ENCODE measurements at regions not wholly inside any gene's neighbourhood (a gene's known extent, or its start where the extent isn't known, plus 50 kb on each side); places are given as distances from the start of the nearest gene placed in this dataset.

DNA sequence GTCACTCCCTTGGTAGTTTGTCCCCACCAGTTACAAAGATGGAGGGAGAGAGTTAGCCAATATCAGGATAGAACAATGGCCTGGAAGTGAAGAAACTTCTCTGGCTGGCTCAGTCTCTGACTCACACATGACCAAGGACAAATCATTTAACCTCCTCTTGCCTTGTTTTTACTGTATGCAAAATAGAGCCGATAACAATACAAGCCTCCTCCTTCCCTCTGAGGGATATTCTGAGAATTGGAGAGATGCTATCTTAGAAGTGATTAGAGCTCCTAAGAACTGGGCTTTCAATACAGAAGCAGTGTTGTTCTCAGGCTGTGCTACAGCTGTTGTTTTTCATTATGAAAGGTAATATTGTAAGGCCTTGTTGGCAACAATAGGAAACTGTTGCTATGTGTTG is 87.7 kb upstream of the EGR2 start:
- Histone ChIP-seq H3K36me3 (no peaks in the 10 kb centered on the region), H3K27me3 (no peaks in the 10 kb centered on the region), H3K4me3 (no peak overlapping the region), H3K4me1 (no peaks in the 10 kb centered on the region), H3K9me3 (no peaks in the 10 kb centered on the region), H3K27ac (no peak overlapping the region)
- no peak for DNase-seq
- intact Hi-C loops (cut with DNase I; ENCODE audit: low total_unique reads): no loop called here
- TF ChIP-seq POLR2A (IDR thresholded peaks at IDR 0.05): no peak
- TF ChIP-seq, protein P1, sequence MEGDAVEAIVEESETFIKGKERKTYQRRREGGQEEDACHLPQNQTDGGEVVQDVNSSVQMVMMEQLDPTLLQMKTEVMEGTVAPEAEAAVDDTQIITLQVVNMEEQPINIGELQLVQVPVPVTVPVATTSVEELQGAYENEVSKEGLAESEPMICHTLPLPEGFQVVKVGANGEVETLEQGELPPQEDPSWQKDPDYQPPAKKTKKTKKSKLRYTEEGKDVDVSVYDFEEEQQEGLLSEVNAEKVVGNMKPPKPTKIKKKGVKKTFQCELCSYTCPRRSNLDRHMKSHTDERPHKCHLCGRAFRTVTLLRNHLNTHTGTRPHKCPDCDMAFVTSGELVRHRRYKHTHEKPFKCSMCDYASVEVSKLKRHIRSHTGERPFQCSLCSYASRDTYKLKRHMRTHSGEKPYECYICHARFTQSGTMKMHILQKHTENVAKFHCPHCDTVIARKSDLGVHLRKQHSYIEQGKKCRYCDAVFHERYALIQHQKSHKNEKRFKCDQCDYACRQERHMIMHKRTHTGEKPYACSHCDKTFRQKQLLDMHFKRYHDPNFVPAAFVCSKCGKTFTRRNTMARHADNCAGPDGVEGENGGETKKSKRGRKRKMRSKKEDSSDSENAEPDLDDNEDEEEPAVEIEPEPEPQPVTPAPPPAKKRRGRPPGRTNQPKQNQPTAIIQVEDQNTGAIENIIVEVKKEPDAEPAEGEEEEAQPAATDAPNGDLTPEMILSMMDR (IDR thresholded peaks at IDR 0.05): no peak

DNA sequence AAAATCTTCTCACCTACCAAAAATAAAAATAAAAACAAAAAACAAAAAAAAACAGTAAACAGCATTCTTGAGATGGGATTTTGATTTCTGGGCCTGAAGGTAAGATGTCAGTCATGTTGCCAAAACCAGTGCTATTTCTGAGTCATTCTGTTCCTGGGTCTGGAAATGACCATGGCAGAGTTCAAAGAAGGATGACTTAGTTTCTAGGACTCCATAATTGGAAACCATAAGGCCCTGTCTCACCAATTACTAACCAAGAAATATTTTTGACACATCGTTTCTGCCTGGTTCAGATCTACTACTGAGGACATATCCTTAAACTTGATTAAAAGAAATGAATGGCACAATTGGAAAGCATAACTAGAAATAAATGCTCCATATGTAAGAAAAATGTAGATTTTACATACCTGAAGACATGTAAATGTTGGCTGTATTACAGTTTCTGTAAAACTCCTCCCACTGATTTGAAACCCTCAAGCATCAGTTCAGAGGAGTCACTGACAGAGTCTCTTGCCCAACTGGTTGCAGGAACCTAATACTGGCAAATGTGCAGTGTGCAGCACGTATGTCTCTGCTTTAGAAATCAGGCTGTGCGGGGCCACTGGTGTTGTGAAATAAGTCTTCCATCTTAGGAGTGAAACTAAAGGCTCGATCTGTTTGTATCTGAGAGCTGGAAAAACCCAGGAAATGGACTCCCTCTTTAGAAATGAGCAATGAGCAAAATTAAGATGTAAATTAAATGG is 84.8 kb upstream of the EGR2 start:
- no peak for DNase-seq
- Histone ChIP-seq H3K4me1 (no peaks in the 10 kb centered on the region), H3K4me3 (no peak overlapping the region), H3K36me3 (no peaks in the 10 kb centered on the region), H3K27me3 (no peaks in the 10 kb centered on the region), H3K9me3 (no peaks in the 10 kb centered on the region), H3K27ac (no peak overlapping the region)
- intact Hi-C loops (cut with DNase I; ENCODE audit: low total_unique reads): no loop called here
- TF ChIP-seq, protein P1 (IDR thresholded peaks at IDR 0.05): no peak
- TF ChIP-seq POLR2A (IDR thresholded peaks at IDR 0.05): no peak

GRCh38 chr10:62899311-62899710 is 83.1 kb upstream of the EGR2 start:
- intact Hi-C loops (cut with DNase I; ENCODE audit: low total_unique reads): no loop called here
- Histone ChIP-seq H3K9me3 (no peaks in the 10 kb centered on the region), H3K27me3 (no peaks in the 10 kb centered on the region), H3K27ac (no peak overlapping the region), H3K4me3 (no peak overlapping the region), H3K36me3 (no peaks in the 10 kb centered on the region), H3K4me1 (no peaks in the 10 kb centered on the region)
- DNase-seq: no peak
- TF ChIP-seq, protein P1 (IDR thresholded peaks at IDR 0.05): no peak
- no peak for TF ChIP-seq POLR2A (IDR thresholded peaks at IDR 0.05)

DNA sequence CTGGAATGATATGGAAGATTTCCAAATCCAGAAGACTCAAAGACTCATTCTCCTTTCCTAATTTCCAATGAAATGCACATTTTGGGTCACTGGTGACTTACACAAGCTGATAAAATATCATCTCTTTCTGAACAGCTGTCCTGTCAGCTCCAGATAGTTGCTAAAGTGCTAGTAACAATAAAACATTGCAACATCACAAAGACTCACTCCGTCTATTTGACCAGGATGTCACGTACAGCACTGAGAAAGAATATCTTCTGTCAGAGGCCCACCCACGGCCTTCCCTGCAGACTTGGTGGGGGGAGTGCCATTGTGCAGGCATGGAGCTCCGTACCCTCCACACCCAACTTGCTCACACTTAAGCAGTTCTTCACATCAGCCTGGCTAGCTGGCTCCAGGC is 78.9 kb upstream of the EGR2 start:
- TF ChIP-seq, protein P1 (IDR thresholded peaks at IDR 0.05): no peak
- TF ChIP-seq POLR2A (IDR thresholded peaks at IDR 0.05): no peak

DNA sequence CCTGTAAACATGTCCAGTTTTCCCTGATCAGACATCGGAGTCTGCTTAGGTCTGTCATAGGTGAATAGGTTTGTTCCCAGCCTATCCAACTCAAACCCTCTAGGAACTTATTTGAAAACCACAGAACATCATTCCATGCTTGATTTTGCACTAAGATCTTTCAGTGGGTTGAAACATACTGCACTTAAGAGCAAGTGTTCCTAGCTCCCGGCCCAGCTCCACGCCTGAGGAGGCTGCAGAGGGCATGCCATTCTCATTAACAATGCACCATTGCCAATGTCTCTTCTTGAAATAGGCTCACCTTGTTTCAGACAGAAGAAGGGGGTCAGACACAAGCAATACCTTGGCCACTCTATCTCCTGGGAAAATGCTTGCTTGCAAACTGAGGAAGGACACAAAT is 78.0 kb upstream of the EGR2 start:
- TF ChIP-seq, protein P1 (IDR thresholded peaks at IDR 0.05): no peak
- Histone ChIP-seq H3K9me3 (no peaks in the 10 kb centered on the region), H3K4me3 (no peak overlapping the region), H3K27ac (no peak overlapping the region), H3K36me3 (no peaks in the 10 kb centered on the region), H3K4me1 (no peaks in the 10 kb centered on the region), H3K27me3 (no peaks in the 10 kb centered on the region)
- intact Hi-C loops (cut with DNase I; ENCODE audit: low total_unique reads): no loop called here
- DNase-seq: no peak

More for the DNA sequence above, 78.9 kb upstream of the EGR2 start:
- Histone ChIP-seq H3K36me3 (no peaks in the 10 kb centered on the region), H3K27ac (no peak overlapping the region), H3K4me1 (no peaks in the 10 kb centered on the region), H3K4me3 (no peak overlapping the region), H3K9me3 (no peaks in the 10 kb centered on the region), H3K27me3 (no peaks in the 10 kb centered on the region)
- DNase-seq: no peak
- intact Hi-C loops (cut with DNase I; ENCODE audit: low total_unique reads): no loop called here
